CD4-positive, CD25-positive, alpha-beta regulatory T cell (primary cell): ENCODE measurements at regions not wholly inside any gene's neighbourhood (a gene's known extent, or its start where the extent isn't known, plus 50 kb on each side); places are given as distances from the start of the nearest gene placed in this dataset.

ENCODE experiments used
- ATAC-seq, 2 donors: fragments of 150-1000 bp; cut with Tn5 transposase; one replicate each; pipeline ENCODE4 v1.10.0; 2021; ENCODE audit warnings: low read depth in 2 of 2, moderate number of reproducible peaks in 2 of 2, moderate library complexity in 1 of 2
- DNase-seq, 3 donors: peaks; one replicate each; pipeline versions ENCODE4 v3.0.0 to v3.0.0-alpha.2; 2012 to 2022; ENCODE audit warnings: mixed read lengths in 1 of 3
- H3K27ac ChIP-seq: one replicate; pipeline ENCODE4 v1.7.0; 2013; ENCODE audit warnings: mild to moderate bottlenecking, low read length; ENCODE audit not compliant: insufficient read depth, poor library complexity, severe bottlenecking
- H3K27me3 ChIP-seq: one replicate; pipeline ENCODE4 v1.7.0; 2013; ENCODE audit warnings: low read length; ENCODE audit not compliant: control insufficient read depth, insufficient read depth
- H3K36me3 ChIP-seq: one replicate; pipeline ENCODE4 v1.7.0; 2013; ENCODE audit warnings: mild to moderate bottlenecking, low read length, moderate library complexity; ENCODE audit not compliant: control insufficient read depth, insufficient read depth
- H3K4me1 ChIP-seq: 2 replicates; pipeline ENCODE4 v1.7.0; 2013; ENCODE audit warnings: mild to moderate bottlenecking, low read length; ENCODE audit not compliant: insufficient read depth, control insufficient read depth, poor library complexity, severe bottlenecking
- H3K4me3 ChIP-seq: one replicate; pipeline ENCODE4 v1.7.0; 2013; ENCODE audit warnings: low read depth, mild to moderate bottlenecking, low read length, moderate library complexity
- H3K9me3 ChIP-seq, 2 experiments: 1 replicate in 1 of 2; 2 replicates in 1 of 2; pipeline ENCODE4 v1.7.0; 2013; ENCODE audit warnings: low read length in 2 of 2, mild to moderate bottlenecking in 1 of 2, moderate library complexity in 1 of 2; ENCODE audit not compliant: control insufficient read depth in 2 of 2
- H3K27ac Mint-ChIP-seq, 3 donors: one replicate each; pipeline ENCODE4 v1.8.0; 2020 to 2022; ENCODE audit warnings: mild to moderate bottlenecking in 3 of 3, mixed read lengths in 3 of 3, moderate library complexity in 2 of 3
- H3K27me3 Mint-ChIP-seq: one replicate; pipeline ENCODE4 v1.8.0; 2022; ENCODE audit warnings: mild to moderate bottlenecking, mixed read lengths
- H3K36me3 Mint-ChIP-seq: one replicate; pipeline ENCODE4 v1.8.0; 2020; ENCODE audit warnings: mixed read lengths
- H3K4me1 Mint-ChIP-seq, 4 donors: one replicate each; pipeline ENCODE4 v1.8.0; 2020 to 2022; ENCODE audit warnings: mixed read lengths in 4 of 4, mild to moderate bottlenecking in 1 of 4
- H3K4me3 Mint-ChIP-seq, 4 donors: one replicate each; pipeline ENCODE4 v1.8.0; 2020 to 2022; ENCODE audit warnings: mild to moderate bottlenecking in 4 of 4, mixed read lengths in 4 of 4, moderate library complexity in 3 of 4
- H3K9me3 Mint-ChIP-seq, 7 donors: one replicate each; pipeline ENCODE4 v1.8.0; 2020 to 2022; ENCODE audit warnings: mixed read lengths in 7 of 7, mild to moderate bottlenecking in 3 of 7, moderate library complexity in 2 of 7

DNA sequence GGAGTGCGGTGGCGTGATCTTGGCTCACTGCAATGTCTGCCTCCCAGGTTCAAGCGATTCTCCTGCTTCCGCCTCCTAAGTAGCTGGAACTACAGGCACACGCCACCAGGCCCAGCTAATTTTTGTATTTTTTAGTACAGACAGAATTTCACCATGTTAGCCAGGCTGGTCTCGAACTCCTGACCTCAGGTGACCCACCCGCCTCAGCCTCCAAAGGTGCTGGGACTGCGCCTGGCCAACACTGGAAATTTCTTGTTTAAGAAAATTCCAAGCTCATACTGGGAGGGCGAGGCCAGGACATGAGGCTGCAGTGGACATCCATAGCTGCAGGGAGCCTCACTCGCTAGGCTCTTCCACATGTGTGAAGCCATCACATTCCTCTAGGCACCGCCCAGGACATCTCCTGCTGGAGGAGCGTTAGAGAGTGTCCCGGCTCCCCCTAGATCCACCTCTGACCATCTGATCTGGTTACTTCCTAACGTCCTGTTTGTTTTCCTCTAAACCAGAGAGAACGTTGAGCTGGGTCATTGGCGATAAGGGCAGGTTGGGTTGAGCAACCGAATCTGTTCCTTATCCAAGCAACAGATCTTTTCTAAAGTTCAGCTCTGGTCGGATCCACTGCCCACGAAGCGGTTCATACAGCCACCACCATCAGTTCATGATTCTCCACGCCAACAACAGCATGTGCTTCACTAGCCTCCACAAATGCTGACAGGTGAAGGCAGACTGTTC lies 108.2 kb upstream of the MED13L start:
- Mint-ChIP-seq H3K27me3 (peaks cover 9% of the 10 kb centered on the region), H3K9me3 (peaks cover 0 to 2% (median 0%) of the 10 kb centered on the region in 7 donors), H3K4me3 (no peak overlapping the region), H3K36me3 (no peaks in the 10 kb centered on the region), H3K27ac (no peak overlapping the region), H3K4me1 (peaks cover 0 to 5% (median 1%) of the 10 kb centered on the region in 4 donors)
- ATAC-seq, result no peak
- Histone ChIP-seq H3K4me3 (no peak overlapping the region), H3K9me3 (no peaks in the 10 kb centered on the region), H3K4me1 (no peaks in the 10 kb centered on the region), H3K27me3 (no peaks in the 10 kb centered on the region), H3K27ac (no peak overlapping the region), H3K36me3 (no peaks in the 10 kb centered on the region)
- no peak for DNase-seq

DNA sequence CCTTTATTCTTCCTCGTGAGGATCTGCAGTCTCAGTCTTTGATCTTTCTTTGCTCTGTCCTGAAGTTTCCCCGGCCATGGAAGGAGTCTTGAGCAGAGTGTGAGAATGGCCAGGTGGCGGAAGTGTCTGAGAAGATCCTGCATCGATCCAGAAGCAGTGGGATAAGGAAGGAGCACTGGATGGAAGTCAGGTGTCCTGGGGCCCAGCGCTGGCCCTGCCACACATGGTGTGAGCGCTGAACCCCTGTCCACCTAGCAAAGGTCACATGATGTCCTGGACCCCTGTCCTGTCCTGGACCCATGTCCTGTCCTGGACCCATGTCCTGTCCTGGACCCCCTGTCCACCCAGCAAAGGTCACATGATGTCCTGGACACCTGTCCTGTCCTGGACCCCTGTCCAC lies 111.8 kb upstream of the MED13L start:
- ATAC-seq (no peak), DNase-seq (no peak)
- H3K27me3 ChIP-seq, result no peaks in the 10 kb centered on the region
- peak overlapping the region in 1 of 4 donors; percentile 13 for H3K4me3 Mint-ChIP-seq
- peaks cover 9% of the 10 kb centered on the region for H3K27me3 Mint-ChIP-seq
- no peaks in the 10 kb centered on the region for H3K36me3 ChIP-seq
- H3K27ac Mint-ChIP-seq, result no peak overlapping the region
- no peaks in the 10 kb centered on the region for H3K9me3 ChIP-seq
- H3K36me3 Mint-ChIP-seq, result no peaks in the 10 kb centered on the region
- no peaks in the 10 kb centered on the region for H3K4me1 ChIP-seq
- H3K27ac ChIP-seq, result no peak overlapping the region
- H3K9me3 Mint-ChIP-seq, result peaks cover 0 to 2% (median 0%) of the 10 kb centered on the region in 7 donors
- H3K4me1 Mint-ChIP-seq, result peaks cover 0 to 6% (median 2%) of the 10 kb centered on the region in 4 donors
- no peak overlapping the region for H3K4me3 ChIP-seq

DNA sequence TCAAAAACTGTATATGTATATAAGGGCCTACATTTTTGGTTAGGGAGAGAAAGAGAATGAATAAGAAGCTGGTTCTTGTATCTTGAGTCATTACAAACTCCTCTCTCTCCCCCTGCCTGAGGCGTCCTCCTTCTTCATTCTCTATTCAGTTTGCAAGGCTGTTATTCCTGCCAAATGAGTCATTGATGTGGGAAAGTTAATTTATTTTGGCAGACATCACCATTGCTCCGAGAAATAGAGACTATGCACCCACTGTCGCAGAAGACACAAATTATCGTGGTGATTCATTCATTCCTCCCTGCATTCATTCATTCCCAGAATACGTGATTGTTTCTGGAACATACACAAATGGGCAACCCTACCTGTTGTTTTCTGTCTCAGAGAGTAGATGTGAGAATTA lies 112.5 kb upstream of the MED13L start:
- H3K27ac ChIP-seq, result no peak overlapping the region
- DNase-seq, result no peak
- H3K4me1 ChIP-seq, result no peaks in the 10 kb centered on the region
- Mint-ChIP-seq H3K27me3 (peaks cover 11% of the 10 kb centered on the region), H3K27ac (no peak overlapping the region), H3K9me3 (peaks cover 0 to 2% (median 0%) of the 10 kb centered on the region in 7 donors), H3K4me1 (peaks cover 0 to 5% (median 2%) of the 10 kb centered on the region in 4 donors), H3K4me3 (no peak overlapping the region), H3K36me3 (no peaks in the 10 kb centered on the region)
- no peaks in the 10 kb centered on the region for H3K27me3 ChIP-seq
- ATAC-seq, result no peak
- no peak overlapping the region for H3K4me3 ChIP-seq
- no peaks in the 10 kb centered on the region for H3K36me3 ChIP-seq
- H3K9me3 ChIP-seq, result no peaks in the 10 kb centered on the region

DNA sequence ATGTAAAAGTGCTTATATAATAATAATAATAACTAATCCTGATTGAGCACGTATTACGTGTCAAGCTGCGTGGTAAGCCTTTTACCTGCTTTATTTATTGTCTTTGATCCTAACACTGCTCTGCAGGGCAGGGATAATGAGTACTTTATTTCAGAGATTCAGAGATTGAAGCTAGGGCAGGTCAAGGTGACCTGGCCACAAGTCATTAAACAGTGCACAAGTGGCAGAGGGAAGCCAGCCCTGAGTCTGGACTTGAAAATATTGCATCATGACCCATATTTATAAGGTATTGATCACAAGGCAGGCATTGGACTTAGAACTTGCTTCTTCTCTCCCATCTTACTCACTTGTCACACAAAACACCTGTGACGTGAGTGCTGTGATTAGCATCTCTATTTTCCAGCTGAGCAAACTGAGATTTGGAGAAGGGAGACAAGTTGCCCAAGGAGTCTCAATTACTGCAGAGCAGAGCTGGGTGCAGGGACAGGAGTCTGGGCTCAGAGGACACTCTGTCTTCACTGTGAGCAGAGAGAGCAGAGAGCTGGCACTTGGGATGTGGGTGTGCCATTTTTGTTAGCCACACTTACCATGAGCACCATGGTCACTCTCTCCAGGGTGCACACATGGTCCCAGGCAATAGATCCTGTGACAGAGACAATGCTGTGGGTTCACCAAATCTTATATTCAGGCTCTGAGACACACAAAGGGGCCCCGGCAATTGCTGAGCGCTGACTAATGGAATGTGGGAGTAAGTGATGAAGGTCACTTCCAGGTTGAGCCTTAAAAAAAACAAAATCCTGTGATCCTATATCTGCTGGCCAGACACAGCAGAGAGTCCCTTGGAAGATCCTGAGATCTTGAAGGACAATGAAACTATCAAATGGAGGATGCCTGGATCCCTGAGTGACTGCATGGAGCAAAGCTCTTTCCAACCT lies 113.2 kb upstream of the MED13L start:
- Mint-ChIP-seq H3K9me3 (peaks cover 0 to 2% (median 0%) of the 10 kb centered on the region in 7 donors), H3K27ac (no peak overlapping the region), H3K36me3 (no peaks in the 10 kb centered on the region), H3K4me3 (no peak overlapping the region), H3K27me3 (peaks cover 13% of the 10 kb centered on the region), H3K4me1 (peaks cover 0 to 5% (median 2%) of the 10 kb centered on the region in 4 donors)
- no peak for ATAC-seq
- Histone ChIP-seq H3K4me1 (no peaks in the 10 kb centered on the region), H3K36me3 (no peaks in the 10 kb centered on the region), H3K27me3 (no peaks in the 10 kb centered on the region), H3K27ac (no peak overlapping the region), H3K9me3 (no peaks in the 10 kb centered on the region), H3K4me3 (no peak overlapping the region)
- DNase-seq, result no peak

DNA sequence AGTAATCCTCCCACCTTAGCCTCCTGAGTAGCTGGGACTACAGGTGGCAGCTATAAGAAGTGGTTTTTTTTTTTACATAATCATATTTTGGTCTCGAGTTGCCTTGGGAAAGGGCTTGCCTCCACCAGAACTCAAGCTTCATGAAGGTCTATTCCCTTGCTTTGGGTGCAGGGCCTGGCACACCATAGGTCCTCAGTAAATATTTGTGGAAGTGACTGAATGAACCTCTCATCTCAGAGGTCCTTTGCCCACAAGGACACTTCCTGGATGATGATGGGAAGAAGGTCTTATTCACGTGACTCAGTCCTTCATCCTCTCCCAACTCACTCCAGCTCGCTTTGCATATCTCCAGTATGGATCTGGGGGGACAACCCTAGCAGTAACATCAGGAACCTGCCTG lies 114.0 kb upstream of the MED13L start:
- Mint-ChIP-seq H3K36me3 (no peaks in the 10 kb centered on the region), H3K4me3 (no peak overlapping the region), H3K27ac (no peak overlapping the region), H3K4me1 (peaks cover 0 to 5% (median 2%) of the 10 kb centered on the region in 4 donors), H3K27me3 (peaks cover 13% of the 10 kb centered on the region), H3K9me3 (peaks cover 0 to 2% (median 0%) of the 10 kb centered on the region in 7 donors)
- no peaks in the 10 kb centered on the region for H3K4me1 ChIP-seq
- no peaks in the 10 kb centered on the region for H3K27me3 ChIP-seq
- no peaks in the 10 kb centered on the region for H3K9me3 ChIP-seq
- no peak overlapping the region for H3K27ac ChIP-seq
- DNase-seq (no peak), ATAC-seq (no peak)
- no peak overlapping the region for H3K4me3 ChIP-seq
- no peaks in the 10 kb centered on the region for H3K36me3 ChIP-seq

DNA sequence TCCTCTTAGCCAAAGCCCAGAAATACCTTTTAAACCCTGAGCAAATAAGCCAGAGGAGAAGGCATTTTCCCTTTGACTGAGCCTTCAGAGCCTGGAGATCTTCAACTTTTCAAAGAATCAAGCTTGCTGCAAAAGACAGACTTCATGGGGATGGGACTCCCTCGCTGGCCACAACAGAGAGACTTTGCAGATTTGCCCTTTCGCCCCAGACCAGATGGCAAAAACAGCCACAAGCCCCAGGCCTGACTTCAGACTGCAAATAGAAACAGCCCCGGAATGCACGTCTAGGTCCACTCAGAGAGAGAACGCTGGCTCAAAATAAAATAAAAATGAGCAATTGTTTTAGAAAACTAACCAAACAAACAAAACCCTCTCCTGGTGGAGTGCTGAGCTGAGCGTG lies 114.6 kb upstream of the MED13L start:
- no peak overlapping the region for H3K27ac Mint-ChIP-seq
- no peaks in the 10 kb centered on the region for H3K27me3 ChIP-seq
- no peak for ATAC-seq
- H3K27ac ChIP-seq, result no peak overlapping the region
- no peaks in the 10 kb centered on the region for H3K36me3 Mint-ChIP-seq
- no peak overlapping the region for H3K4me3 Mint-ChIP-seq
- peaks cover 0 to 6% (median 0%) of the 10 kb centered on the region in 7 donors for H3K9me3 Mint-ChIP-seq
- peaks cover 0 to 5% (median 2%) of the 10 kb centered on the region in 4 donors for H3K4me1 Mint-ChIP-seq
- no peak overlapping the region for H3K4me3 ChIP-seq
- H3K36me3 ChIP-seq, result no peaks in the 10 kb centered on the region
- no peaks in the 10 kb centered on the region for H3K9me3 ChIP-seq
- H3K4me1 ChIP-seq, result no peaks in the 10 kb centered on the region
- peaks cover 13% of the 10 kb centered on the region for H3K27me3 Mint-ChIP-seq
- no peak for DNase-seq

DNA sequence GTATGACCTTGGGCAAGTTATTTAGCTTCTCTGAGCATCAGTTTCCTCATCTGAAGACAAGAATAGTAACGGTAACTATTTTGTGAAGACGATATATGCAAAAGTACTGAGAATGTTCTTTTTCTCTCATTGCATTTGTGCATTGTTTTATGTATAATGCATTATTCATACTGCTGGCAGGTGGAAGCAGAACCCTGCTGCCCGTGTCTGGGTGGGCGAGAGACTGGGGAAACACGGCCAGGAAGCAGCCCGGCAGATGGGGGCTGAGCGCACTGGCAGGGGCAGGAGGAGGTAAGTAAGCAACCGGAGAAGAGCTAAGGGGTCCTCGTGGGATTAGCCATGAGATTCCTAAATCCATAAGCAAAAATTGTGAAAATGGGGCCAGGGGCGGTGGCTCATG lies 115.8 kb upstream of the MED13L start:
- H3K36me3 ChIP-seq, result no peaks in the 10 kb centered on the region
- Mint-ChIP-seq H3K27me3 (peaks cover 10% of the 10 kb centered on the region), H3K4me1 (peaks cover 0 to 5% (median 2%) of the 10 kb centered on the region in 4 donors), H3K36me3 (peaks cover under 1% of the 10 kb centered on the region), H3K9me3 (peaks cover 0 to 6% (median under 1%) of the 10 kb centered on the region in 7 donors), H3K27ac (no peak overlapping the region), H3K4me3 (no peak overlapping the region)
- peaks cover 0 to 2% of the 10 kb centered on the region in 2 experiments for H3K9me3 ChIP-seq
- H3K4me3 ChIP-seq, result no peak overlapping the region
- ATAC-seq, result no peak
- no peaks in the 10 kb centered on the region for H3K27me3 ChIP-seq
- DNase-seq, result no peak
- no peaks in the 10 kb centered on the region for H3K4me1 ChIP-seq
- H3K27ac ChIP-seq, result no peak overlapping the region
